HG02884 (cell line): ENCODE measurements at regions not wholly inside any gene's neighbourhood (a gene's known extent, or its start where the extent isn't known, plus 50 kb on each side); places are given as distances from the start of the nearest gene placed in this dataset.

Experiments used
- ATAC-seq: cut with Tn5 transposase; IDR thresholded peaks from one replicate; pipeline ENCODE4 v1.9.1; 2021; ENCODE audit warnings: mild to moderate bottlenecking, moderate library complexity; ENCODE audit not compliant: unreplicated experiment

DNA sequence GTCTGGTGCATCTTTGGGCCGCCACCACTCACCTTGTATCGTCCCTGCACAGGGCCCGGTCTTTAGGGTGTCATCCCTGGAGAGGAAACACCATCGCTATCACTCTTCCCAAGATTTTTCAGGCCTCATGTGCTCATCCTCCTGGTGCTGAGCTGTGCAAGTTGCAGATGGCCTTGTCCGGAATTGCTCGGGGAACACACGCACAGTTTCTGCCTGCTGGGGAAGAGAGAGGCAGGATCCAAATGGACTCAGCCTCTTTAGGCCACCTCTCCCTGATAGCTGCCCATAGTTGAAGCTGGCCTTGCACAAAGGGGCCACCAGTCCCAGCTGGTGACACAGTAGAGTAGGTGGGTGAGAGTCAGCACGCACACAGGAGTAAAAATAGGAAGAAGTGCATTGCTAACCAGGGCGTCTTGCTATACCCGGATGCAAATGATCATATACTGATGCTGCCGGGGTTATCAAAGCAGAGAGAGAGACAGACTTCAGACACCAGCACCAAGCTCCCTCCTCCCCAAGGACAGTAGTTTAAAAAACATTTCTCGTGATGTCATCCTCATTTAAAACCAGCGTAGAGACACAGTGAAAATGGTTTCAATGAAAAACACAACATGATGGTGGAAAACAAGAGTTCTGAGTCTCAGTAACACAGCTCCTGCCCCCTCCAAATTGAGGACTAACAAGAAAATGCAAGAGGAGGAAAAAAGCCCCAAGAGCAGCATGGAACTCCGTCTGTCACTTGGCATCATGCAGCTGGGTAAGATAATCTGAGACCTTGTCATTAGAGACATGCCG is 147.5 kb upstream of the NCK2 start:
- ATAC-seq: no peak

DNA sequence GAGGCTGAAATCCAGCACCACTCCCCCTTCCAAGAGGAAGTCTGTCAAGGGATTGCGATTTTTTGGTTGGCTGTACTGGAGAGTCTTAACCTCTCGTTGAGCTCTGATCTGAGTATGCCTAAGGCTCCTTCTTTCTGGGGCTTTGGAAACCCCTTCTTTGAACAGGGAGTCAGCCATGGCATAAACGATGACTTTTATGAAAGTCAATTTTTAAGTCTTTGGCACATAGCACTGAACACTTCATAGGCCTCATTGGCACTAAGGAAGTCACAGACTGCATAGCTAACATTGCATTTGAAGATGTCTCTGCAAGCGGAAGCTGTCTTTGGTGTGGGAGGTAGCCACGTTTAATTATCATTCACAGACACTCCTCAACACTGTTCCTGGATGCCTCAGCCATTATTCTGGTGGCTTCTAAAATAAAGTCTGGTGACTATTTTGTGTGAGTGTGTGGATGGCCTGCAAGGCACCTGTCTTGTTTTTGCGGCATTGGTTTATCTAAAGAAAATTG is 148.2 kb upstream of the NCK2 start:
- no peak for ATAC-seq

DNA sequence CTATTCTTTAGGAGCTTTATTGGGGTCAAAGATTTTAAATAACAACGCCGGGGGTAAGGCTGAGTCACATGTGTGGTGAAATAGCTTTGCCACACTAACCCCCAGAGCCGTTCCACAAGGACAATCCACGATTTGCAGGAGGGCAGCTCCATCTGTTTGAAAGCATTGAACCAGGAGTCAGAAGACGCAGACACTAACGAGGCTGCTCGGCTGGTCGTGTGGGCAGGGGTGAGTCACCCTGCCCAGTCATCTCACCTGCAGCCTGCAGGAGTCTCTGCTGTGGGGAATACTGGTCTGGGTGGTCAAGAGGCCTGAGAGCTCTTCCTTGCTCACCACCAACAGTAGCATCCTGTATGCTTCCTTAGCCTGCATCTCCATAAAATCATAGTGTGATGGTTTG is 149.2 kb upstream of the NCK2 start:
- no peak for ATAC-seq

DNA sequence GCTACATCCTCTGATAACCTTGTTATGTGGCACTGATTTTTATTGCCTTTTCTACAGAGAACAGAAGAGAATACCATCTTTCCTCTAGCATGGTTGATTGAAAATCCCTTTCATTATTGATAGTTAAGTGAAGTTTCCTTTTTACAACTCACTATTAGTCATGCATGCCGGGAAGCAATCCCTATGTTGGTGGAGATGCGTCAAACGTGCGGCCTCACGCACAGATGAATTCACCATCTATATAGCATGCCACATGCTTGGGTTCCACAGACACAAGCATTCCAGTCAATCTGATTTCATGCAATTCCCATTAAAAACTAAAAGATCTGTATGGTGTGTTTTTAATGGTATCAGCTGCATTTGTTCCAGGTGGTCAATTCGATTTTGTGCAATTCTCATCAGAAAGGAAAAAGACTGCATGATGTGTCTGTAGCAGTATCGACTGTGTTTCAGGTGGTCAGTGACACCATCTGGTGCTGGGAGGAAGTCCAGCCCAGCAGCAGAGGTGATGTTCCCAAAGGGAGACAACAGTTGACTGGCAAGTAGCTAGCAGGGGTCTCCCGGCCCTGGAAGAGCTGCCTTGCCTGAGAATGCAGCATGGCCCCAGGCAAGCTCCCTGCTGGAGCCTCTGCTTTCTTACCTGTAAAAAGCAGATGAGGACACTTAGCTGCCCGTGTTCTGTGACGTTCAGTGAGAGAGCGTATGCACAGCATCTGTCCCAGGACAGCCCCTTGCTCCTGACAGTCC is 151.3 kb upstream of the NCK2 start:
- no peak for ATAC-seq

DNA sequence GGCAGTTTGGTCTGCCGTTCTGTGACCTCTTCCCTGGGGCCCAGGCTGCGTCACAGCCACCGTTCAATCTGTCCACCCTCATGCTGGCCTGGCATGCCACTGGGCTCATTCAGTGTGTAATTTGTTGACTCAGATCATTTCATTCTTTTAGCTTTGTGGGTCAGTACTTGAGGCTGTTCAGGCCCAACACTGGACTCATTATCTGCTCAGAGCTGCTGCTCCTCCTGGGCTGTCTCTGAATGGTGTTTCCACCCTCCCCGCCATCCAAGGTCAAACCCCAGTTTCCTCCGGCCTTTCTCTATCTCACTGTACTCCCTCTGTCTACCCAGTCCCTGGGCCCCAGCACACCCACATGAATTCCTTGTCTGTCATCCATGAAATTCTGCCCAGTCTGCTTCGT is 152.4 kb upstream of the NCK2 start:
- ATAC-seq: no peak

DNA sequence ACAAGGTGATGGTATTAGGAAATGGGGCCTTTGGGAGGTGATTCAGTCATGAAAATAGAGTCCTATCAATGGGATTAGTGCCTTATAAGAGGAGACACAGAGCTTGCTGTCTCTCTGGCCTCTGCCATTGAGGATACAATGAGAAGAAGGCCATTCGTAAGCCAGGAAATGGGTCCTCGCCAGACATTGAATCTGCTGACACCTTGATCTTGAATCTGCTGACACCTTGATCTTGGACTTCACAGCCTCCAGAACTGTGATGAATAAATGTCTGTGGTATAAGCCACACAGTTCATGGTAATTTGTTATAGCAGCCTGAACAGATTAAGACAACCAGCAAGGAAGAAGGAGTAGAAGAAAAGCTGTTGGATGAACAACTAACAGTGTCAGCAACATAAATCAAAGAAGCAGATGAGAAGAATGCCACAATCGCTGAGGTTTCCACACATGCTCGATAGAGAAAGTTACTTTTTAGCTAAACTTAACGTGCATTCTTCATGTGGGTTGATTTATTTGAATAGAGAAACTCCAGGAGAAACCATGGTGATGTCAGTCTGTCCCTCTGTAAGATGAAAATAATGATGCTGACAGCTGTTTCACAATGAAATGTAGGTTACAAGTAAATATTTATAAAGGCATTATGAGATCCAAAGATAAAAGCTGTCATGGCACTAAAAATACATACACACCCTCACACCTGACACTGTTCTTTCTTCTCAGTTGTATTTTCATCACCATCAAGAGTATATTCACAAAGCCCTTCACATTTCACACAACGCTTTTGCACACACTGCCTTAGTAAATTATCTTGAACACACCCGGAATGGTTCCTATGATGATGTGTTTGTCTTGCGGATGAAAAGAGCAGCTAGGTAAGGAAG is 153.7 kb upstream of the NCK2 start:
- ATAC-seq: no peak

DNA sequence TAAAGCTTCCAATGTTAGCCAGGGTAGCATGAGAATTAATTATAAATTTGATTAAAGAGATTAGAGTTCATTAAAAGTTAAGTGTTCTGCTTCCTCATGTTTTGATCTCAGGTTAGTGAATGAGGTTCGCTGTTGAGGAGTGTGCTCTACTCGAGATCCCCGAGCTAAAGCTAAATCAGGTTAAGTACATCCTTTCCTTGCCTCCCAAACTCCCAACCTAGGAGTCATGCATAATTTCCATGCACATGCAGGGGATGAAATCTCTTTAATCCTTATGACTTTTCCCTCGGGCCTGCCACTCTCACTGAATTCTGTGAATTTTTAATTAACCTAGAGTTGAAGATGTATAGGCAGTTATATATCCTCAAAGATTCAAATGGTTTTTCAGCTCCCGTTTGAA is 156.1 kb upstream of the NCK2 start:
- ATAC-seq: no peak

DNA sequence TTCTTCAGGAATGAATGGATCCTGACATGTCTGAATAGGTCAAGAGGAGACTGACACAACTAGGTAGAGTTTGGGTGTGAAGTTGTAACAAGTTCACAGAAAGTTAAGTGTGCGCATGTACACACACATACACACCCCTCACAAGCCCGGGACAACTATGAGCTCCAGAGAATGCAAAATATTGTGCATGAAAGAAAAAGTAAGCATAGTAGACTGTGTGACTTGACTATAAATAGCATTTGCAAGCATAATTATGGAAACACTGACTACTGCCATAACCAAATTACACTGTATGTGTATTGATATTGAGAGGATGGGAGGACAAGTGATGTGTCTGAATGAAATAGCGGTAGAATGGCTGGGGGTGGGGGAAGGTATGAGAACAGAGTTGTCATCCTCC is 157.1 kb upstream of the NCK2 start:
- no peak for ATAC-seq

DNA sequence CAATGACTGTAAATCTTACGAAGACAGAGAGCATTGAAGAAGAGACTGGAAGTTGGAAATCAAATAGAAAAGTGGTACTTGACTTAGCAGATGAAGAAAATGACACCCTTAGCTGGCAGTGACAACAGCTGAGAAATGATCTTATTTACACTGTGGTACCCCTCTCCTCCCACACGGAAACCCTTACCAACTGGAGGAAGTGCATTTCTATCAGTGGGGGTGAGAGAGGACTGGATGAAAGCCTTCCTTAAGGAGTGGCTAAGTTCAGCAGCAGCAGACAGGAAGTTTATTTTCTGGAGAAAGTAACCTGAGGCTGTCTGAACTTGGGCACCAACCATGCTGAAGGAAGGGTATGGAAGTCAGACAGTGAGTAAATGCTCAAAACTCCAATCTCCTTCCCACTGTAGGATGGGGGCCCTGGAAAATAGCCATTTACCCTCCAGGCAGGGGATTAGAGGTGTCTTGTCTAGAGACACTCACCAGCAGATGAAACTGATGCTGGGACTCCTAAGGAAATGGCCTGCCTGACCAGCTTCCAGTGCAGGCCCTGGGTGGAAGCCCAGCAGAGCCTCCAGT is 160.2 kb upstream of the NCK2 start:
- no peak for ATAC-seq

DNA sequence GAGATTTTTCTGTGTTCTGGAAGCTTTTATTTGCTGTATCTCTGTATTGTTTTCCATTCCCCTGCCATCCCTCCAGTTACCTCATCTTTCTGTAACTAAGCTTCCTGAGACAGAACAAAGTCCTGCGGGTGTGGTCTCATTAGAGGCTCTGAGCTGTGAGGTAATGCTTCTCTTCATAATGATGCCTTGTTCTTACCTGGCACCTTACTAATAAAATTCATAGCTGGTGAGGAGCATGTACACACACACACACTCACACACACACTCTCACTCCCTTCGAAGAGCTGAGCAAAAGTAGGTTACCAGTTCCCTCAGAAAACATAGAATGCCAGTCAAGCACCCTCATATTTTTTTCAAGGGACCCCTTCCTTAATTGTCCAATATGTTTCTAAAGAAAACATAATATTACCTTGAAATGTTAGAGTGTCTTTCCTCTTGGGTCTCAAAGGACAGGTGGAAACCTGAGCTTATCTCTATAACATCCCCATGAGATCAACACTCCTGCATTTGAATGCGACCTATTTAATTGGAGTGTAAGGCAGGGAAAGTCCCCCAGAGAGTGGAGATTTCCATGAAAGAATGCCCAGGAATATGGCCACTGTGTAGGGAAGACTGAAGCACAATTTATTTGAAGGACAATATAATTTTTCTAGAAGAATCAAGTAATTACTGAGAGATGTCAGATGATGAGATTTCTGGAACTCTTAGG is 161.6 kb upstream of the NCK2 start:
- ATAC-seq: no peak

DNA sequence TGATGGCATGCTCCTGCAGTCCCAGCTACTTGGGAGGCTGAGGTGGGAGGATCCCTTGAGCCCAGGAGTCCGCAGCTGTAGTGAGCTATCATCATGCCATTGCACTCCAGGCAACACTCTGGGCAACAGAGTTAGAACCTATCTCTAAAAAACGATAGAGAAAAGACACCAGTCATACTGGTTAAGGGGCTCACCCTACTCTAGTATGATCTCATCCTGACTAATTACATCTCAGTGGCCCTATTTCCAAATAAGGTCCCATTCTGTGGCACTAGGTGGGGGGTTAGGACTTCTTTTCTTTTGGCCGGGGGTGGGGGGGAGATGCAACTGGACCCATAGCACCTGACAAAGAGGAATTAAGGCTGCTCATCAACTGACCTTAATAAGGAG is 163.2 kb upstream of the NCK2 start:
- ATAC-seq: no peak

DNA sequence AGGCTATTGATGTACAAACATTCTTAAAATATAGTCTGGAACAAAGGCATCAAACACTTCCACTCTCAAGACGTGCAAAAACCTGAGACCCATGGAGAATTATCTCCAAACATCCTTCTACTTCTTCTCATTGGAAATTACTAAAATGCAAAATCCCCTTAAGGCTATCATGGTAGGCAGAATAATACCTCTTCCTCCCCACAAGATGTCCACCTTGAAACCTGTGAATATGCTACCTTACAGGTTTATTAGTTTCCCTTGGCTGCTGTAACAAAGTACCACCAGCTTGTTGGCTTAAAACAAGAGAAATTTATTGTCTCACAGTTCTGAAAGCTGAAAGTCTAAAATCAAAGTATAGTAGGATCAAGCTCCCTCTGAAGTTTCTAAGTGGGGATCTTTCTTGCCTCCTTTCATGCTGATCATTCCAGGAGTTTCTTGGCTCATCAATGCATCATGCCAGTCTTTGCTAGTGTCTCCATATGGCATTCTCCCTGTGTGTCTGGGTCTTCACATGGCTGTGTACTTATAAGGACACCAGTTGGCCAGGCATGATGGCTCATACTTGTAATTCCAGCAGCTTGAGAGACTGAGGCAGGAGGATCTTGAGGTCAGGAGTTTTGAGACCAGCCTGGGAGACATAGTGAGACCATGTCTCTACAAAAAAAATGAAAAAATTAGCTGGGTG is 163.7 kb upstream of the NCK2 start:
- no peak for ATAC-seq

DNA sequence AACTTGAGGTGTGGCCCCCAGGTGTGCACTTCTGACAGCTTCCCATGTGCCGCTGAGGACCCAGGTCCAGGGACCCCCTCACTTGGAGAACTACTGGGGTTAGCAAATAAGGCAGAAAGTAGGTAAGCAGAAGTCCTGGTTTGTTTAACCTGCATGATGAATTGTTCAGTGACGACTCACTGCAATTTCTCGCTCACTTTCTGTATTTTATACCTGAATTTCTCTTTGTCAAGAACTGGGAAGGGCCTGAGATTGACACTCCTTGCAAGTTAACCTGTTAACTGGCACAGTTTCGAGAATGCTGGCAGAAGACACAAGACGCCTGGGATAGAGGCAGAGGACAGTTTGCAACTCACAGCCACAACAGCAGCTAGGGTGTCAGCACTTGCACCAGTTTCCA is 164.5 kb upstream of the NCK2 start:
- ATAC-seq: no peak

DNA sequence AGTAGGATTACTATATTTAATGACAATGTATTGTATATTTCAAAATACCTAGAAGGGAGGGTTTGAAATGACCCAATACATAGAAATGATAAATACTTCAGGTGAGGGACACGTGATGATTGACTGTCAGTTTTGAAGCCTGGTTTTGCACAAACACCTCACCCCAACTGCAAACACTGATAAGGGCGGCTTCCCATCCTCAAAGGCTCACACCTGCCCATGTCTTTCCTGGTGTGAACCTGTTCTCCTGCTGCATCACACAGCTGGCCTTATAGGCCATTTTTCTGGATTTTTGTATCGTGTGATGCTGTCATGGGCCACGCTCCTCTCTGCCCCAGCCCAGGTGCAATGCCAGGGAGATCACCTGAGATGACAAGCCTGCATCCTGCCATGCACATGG is 166.5 kb upstream of the NCK2 start:
- ATAC-seq: no peak

DNA sequence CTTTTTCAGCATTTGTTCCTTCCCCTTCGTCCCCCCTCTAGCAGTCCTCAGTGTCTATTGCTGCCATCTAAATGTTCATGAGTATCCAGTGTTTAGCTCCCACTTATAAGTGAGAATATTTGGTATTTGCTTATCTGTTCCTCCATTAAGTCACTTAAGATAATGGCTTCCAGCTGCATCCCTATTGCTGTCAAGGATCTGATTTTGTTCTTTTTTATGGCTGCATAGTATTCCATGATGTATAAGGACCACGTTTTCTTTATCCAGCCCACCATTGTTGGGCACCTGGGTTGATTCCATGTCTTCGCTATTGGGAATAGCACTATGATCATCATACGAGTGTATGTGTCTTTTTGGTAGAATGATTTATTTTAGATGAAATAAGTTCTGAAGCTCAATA is 166.9 kb upstream of the NCK2 start:
- ATAC-seq: no peak

DNA sequence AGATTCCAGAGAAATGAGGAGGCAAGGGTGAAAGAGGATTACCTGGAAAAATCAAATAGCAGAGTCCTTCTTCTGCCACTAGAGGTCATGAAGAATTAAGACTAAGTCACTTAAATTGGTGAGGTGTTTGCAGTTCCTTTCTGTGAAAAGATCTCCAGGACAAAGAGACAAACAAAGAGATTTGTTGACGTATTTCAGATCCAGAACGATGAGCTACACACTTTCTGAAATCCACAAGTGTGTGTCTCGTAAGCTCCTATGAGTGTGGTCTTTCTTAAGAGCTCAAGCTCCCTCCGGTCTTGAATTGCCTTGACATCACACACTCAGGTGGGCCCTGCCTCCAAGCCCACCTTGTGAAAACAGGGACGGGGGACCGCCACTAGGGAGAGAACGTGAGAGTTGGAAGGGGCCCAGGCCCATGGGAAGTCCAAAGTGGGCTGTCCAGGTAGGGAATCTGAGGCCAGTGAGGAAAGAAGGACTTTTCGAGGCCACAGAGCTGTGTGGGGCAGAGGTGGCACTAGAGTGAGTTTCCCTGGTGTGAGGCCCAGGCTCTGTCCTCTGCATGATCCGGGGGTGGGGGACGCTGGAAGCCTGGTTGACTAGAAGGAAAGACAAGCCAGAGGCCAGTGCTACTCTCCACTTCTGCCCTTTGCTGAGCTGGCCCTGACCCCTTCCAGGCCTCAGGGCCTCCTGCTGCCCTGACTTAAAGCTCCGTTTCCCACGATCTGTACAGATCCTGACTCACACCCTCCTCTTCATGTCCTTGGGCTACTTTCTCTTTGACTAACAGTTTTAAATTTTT is 168.1 kb upstream of the NCK2 start:
- peak; percentile 59 for ATAC-seq

DNA sequence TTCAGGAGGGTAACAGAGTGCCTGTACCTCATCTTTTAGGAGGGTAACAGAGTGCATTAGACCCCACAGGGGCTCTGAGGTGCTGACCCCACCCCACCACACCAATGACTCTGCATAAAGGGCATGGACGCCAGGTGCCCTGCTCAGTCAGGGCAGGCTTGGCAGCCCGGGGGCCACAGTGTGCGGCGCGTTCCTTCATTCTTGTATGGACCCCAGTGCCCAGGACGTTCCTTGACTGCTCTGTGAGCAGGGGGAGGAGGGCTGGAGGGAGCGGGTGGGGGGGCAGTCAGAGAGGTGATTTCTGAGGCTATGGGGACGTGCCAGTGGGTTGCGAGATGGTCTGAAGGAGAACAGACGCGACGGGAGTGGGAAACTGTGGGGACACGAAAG is 168.7 kb upstream of the NCK2 start:
- ATAC-seq: no peak

DNA sequence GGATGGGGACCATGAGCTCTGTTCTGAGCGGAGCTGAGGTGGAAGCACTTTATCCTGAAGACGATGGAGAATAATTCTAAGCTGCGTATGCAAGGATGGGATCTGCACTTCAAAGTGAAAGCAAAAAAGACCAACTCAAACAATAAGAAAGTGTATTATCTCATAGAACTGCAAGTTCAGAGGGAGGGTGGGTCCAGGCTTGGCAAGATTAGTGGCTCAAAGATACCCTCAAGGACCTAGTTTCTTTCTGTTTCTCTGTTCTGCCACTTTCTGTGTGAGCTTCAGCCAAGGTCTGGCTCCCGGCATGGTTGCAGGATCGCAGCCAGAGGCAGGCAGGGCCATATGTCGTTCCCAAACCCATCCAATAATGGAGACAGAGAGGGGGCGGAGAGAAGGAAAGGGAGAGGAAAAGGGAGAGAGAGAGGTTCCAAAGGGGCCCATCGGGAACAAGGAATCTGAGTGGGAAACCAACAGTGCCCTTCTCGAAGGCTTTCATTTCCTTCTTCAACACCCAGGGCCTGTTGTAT is 169.2 kb upstream of the NCK2 start:
- no peak for ATAC-seq
